ENCODE measurements at regions not wholly inside any gene's neighbourhood (a gene's known extent, or its start where the extent isn't known, plus 50 kb on each side); places are given as distances from the start of the nearest gene placed in this dataset.
"Not testable (repeated sequence)": the region's sequence is repeated elsewhere in the genome, so short reads cannot be mapped to it uniquely, and the experiment has no call there.

- not testable (repeated sequence) for DNase-seq
Measured at GRCh38 chr7:35853194-35853593, 52.3 kb downstream of the SEPTIN7 start.

- DNase-seq = no peak
Measured at GRCh38 chr7:35854311-35854710, 53.5 kb downstream of the SEPTIN7 start.

GRCh38 chr7:35856175-35856574 lies 55.3 kb downstream of the SEPTIN7 start:
- DNase-seq = no peak

GRCh38 chr7:35860664-35861063 lies 59.8 kb downstream of the SEPTIN7 start:
- no peak for DNase-seq

GRCh38 chr7:35865287-35865686 lies 64.4 kb downstream of the SEPTIN7 start:
- DNase-seq = no peak

- no peak for DNase-seq
Measured at GRCh38 chr7:35866186-35866585, 65.3 kb downstream of the SEPTIN7 start.

- DNase-seq = not testable (repeated sequence)
Measured at GRCh38 chr7:35869117-35869516, 68.3 kb downstream of the SEPTIN7 start.

- no peak for DNase-seq
Measured at GRCh38 chr7:35869810-35870209, 69.0 kb downstream of the SEPTIN7 start.

- DNase-seq = no peak
Measured at GRCh38 chr7:35871856-35872255, 71.0 kb downstream of the SEPTIN7 start.

GRCh38 chr7:35874886-35875285 lies 74.0 kb downstream of the SEPTIN7 start:
- DNase-seq = no peak

GRCh38 chr7:35875292-35875691 lies 74.4 kb downstream of the SEPTIN7 start:
- DNase-seq = no peak

- no peak for DNase-seq
Measured at GRCh38 chr7:35878351-35878750, 77.5 kb downstream of the SEPTIN7 start.

- not testable (repeated sequence) for DNase-seq
Measured at GRCh38 chr7:35887430-35887829, 86.6 kb downstream of the SEPTIN7 start.

- DNase-seq = no peak
Measured at GRCh38 chr7:35889001-35889400, 88.1 kb downstream of the SEPTIN7 start.

GRCh38 chr7:35889870-35890269 lies 89.0 kb downstream of the SEPTIN7 start:
- DNase-seq = no peak

- no peak for DNase-seq
Measured at GRCh38 chr7:35891004-35891830, 90.4 kb downstream of the SEPTIN7 start.

- DNase-seq = no peak
Measured at GRCh38 chr7:35893649-35894048, 92.8 kb downstream of the SEPTIN7 start.

GRCh38 chr7:35894721-35895120 lies 93.9 kb downstream of the SEPTIN7 start:
- DNase-seq = no peak

- DNase-seq = no peak
Measured at GRCh38 chr7:35900651-35901050, 99.8 kb downstream of the SEPTIN7 start.

- DNase-seq = no peak
Measured at GRCh38 chr7:35905555-35905954, 104.7 kb downstream of the SEPTIN7 start.

- DNase-seq = peak; percentile 73
Measured at GRCh38 chr7:35906191-35906908, 105.5 kb downstream of the SEPTIN7 start.

GRCh38 chr7:35908331-35909216 lies 107.7 kb downstream of the SEPTIN7 start:
- DNase-seq = no peak

GRCh38 chr7:35909870-35910357 lies 109.1 kb downstream of the SEPTIN7 start:
- no peak for DNase-seq
